ENCODE measurements at regions not wholly inside any gene's neighbourhood (a gene's known extent, or its start where the extent isn't known, plus 50 kb on each side); places are given as distances from the start of the nearest gene placed in this dataset.

GRCh38 chr3:177545964-177546363 lies 348.7 kb upstream of the TBL1XR1 start:
- DNase-seq, result no peak

- DNase-seq, result no peak
These were observed 350.5 kb upstream of the TBL1XR1 start for GRCh38 chr3:177547711-177548350.

GRCh38 chr3:177550667-177551066 lies 353.4 kb upstream of the TBL1XR1 start:
- no peak for DNase-seq

DNA sequence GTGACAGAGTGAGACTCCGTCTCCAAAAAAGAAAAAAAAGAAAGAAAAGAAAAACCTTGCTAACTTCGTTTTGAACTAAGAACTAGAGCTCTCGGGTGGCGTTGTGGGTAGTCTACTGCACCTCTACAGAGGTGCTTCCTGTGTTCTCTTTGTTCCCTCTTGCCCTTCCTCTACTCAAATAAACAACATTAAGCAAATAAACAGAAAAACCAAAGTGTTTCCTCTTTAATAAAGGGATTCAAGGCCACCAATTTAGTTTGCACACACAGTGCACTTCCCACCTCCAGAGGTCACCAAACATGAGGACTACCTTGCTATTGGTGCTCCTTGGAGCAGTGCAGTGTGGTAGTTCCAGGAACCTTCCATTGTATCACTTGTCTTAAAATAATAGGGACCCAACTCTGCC lies 354.2 kb upstream of the TBL1XR1 start:
- DNase-seq, result no peak

DNA sequence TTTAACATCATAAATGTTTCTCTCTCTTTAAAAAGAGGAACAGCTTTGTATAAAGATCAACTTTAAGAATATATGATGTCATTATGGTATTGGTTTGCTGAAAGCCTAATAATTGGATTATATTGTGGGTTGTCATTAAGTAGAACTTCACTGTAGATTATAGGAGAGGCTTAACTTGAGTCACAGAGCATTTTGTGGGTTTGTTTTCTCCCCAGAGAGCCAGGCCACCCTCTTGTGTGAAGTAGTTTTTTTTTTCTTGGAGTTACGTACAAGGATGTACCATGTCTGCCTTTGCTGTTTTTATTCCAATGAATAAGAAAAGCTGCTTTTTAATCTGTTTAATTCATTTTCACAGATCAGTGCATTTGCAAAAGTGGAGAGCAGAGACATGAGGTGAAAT lies 354.8 kb upstream of the TBL1XR1 start:
- DNase-seq, result no peak

GRCh38 chr3:177553012-177553411 lies 355.7 kb upstream of the TBL1XR1 start:
- no peak for DNase-seq

DNA sequence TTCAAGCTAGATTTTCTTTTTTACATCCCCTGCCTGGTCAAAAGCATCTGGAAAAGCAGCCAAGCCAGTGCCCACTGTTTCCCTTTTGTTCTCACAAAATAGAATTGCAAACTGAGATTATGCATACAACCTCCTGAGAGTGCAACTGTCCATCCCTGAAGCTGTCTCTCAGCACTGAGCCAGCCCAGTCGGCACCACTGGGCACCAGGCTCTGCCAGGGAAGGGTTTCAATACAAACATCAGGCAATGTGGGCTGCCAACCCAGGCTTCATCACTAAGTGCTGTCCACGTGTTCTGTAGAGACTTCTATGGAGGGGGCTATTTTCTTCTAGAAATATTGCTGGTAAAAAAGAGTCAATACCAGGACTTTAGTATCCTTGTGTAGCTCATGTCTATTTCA lies 356.3 kb upstream of the TBL1XR1 start:
- DNase-seq, result no peak

DNA sequence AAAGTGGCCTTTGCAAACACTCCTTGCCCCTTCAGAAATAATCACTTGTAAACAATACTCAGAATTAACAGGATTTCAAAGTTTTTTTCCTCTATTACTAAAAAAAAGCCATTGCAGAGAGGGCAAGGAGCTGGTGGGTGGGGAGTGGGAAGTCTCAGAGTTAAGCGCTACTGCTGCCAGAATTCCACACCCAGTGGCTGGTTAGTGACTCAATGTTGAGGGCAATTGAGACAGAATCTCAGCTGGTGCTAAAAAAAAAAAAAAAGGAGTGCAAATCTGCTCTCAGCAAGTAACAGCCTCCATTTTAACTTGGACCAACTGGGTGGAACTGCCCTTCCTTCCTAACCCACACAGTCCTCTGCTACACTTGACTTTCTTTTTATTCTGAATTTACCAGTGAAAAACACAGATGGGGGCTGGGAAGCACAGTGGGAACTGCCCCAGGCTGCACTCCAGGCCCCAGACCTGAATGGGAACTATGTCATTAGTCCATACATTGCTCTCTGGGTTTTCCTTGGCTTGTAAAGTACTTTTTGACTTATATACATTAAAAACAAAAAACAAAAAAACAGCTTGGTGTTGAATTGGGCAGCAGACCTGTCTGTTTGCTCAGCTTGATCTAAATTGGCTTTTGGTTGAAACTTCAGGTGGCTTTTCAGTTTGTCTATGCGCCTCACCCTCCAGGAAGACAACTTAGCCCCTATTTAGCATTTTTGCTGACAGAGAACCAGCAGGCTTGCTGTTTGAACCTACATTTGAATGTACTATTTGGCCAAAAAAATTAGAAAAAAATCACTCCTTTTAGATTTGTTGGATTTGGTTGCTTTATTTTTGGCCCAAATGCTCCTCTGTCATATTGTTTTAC lies 357.8 kb upstream of the TBL1XR1 start:
- DNase-seq, result no peak

DNA sequence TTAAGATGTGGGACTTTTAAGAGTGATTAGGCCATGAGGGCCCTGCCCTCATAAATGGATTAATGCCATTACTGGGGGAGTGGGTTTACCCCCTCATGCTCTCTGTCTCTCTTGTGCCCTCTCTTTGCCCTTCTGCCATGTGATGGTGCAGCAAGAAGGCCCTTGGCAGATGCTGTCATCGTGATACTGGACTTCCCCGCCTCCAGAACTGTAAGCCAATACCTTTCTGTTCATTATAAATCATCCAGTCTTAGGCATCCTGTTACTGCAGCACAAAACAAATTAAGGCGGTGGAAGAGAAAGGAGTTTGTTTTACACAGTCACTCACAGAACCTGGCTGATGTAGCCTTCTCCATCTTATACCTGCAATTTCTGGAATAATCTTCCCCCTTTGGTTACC lies 360.3 kb upstream of the TBL1XR1 start:
- DNase-seq, result no peak

DNA sequence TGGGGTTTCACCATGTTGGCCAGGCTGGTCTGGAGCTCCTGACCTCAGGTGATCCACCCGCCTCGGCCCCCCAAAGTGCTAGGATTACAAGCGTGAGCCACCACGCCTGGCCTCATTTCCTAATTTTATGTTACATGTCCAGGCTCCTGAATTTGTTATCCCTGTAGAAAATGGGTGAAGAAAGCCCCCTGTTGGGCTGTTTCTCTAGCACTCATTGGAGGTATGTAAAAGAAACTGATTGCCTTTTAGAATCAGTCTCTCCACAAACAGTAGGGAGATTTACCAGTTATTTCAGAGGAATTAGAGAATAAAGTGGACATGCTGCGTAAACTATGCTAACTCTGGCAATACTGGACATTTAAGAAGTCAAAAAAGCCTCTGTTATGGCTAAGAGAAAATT lies 364.1 kb upstream of the TBL1XR1 start:
- DNase-seq, result no peak

DNA sequence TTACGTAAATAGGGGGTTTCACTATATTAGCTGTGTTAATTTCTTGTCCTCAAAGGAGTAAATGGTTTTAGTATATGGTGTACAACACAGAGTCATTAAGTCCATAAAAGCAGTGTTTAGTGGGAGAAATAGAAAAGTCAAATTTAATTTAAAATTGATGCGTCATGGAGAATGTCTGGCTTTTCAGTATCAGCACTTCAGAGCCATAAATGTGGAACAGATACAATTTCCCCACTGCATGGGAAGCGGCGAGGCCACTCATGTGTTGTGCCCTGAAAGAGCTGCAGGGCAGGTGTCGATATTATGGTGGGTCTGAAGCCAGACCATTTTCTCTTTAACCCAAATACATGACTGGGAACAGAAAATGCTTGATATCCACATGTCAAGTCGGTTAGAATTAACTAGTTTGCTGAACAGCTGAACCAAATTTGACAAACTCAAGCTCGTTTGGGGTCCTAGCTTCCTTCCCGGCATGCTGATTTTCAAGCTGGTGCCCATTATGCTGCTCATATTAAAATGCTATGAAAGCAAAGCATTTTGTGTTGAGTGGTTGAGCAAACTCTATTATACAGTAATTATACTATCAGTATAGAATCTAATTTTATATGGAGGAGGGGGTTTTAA lies 364.6 kb upstream of the TBL1XR1 start:
- no peak for DNase-seq

DNA sequence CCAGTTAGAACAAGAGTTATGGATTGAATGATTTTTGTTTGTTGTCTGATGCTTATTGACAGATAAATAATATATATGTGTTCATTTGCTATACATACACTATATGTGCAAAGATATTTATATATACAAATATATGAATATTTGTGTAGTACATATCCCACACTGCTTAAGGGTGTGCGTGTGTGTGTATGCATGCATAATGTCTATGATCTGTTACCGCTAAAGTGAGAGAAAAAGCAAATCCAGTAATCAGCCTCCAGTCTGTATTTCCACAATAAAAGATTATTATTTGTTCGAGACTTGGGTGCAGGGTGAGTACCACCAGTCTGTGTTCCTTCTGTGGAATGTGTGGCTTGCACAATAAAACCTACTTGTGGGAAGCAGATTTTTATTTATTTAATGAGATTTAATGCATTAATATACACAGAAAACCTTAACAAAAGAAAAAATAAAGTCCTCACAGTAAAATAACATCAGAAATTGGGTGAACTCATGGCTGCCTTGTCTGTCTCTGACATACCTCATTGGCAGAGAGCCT lies 366.0 kb upstream of the TBL1XR1 start:
- no peak for DNase-seq

- no peak for DNase-seq
These were observed 366.5 kb upstream of the TBL1XR1 start for GRCh38 chr3:177563792-177564191.

GRCh38 chr3:177565981-177566380 lies 368.7 kb upstream of the TBL1XR1 start:
- no peak for DNase-seq

- no peak for DNase-seq
These were observed 370.6 kb upstream of the TBL1XR1 start for GRCh38 chr3:177567833-177568232.

GRCh38 chr3:177569193-177569592 lies 371.9 kb upstream of the TBL1XR1 start:
- no peak for DNase-seq

DNA sequence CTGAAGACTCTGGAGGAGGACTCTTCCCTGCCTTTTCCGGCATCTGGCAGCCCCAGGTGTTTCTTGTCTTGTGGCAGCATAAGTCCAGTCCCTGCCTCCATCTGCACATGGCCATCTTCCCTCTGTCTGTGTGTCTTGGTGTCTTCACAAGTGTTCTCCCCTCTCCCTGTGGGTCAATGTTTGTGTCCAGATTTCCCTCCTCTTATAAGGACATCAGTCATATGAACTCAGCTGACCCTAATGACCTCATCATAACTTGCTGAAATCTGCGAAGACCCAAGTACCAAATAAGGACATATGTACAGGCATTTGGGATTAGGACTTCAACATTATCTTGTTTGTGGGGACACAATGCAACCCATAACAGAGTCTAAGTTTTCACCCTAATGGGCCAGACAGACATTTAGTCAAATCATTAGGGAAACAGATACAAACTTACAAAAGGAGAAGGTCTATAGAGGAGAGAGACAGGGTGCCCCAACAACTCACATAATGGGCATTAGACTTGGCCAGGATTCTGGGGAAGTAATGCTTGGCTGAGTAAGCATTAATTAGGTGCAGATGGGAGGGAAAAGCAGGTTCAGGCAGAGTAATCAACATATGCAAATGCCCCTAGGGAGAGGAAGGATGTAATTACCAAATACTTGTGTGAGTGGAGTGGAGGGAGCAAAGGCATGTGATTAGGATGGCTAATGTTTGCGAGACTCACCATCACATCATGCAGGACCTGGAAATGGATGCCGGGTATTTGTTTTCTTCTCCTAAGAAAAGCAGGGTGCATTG lies 372.8 kb upstream of the TBL1XR1 start:
- DNase-seq, result no peak

DNA sequence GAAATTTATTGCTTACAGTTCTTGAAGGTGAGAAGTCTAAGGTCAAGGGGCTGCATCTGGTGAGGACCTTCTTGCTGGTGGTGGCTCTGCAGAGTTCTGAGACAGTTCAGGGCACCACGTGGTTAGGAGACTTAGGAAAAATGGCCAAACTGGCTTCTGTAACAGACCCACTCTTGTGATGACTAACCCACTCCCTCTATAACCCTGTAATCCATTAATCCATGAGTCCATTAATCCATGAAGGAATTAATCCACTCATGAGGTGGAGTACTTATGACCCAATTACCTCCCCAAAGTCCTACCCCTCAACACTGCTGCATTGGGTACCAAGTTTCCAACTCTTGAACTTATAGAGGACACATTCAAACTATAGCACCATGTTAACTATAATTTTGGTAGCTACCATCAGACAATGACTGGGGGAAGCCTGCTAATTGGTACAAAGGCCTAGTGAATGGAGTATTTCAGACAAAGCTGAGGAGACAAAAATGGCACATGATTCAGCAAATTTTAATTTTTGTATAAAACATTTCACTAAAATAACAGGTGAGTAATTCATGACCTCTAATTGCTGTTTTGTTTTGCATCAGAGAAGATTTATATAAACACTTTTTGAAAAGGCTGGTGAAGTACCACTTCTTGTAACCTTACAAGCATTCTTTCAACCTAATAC lies 374.1 kb upstream of the TBL1XR1 start:
- DNase-seq, result no peak

DNA sequence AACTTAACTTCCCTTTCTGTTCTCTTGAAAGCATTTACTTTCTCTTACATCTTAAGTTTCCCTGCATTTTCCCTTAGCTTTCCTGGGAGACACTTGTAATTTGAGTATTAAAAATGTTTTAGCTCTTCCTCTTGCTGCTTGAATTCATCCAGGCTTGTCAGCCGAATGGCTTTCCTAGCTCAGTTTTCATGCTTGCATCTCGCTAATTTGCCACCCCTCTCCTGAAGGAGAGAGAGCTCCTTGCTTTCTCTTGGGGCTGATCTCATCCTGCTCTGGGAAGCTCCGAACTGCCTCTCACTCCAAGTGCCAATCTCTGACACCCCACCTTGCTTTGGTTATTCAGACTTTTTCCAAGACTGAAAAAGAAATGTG lies 374.6 kb upstream of the TBL1XR1 start:
- no peak for DNase-seq

- DNase-seq, result no peak
These were observed 377.1 kb upstream of the TBL1XR1 start for GRCh38 chr3:177574222-177574856.

- no peak for DNase-seq
These were observed 379.5 kb upstream of the TBL1XR1 start for GRCh38 chr3:177576746-177577145.

DNA sequence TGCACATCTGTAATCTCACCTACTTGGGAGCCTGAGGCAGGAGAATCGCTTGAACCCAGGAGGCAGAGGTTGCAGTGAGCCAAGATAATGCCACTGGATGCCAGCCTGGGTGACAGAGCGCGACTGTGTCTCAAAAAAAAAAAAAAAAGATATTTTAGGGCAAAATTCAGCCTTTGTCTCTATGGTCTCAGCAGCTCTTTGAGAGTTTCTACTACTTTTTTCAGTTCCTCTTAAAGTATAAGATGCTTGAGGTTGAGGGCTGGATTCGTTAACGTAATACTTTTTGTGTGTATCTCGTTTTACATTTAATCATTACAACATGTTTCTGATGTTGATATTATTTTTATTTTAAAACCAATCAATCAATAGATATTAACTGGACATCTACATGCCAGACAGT lies 381.2 kb upstream of the TBL1XR1 start:
- no peak for DNase-seq

Measured in NK-92 treated with Interleukin-12 subunit alpha and Interleukin-12 subunit beta, amount 100 ng/mL, for 24 hours (cell line).